ENCODE measurements at regions not wholly inside any gene's neighbourhood (a gene's known extent, or its start where the extent isn't known, plus 50 kb on each side); places are given as distances from the start of the nearest gene placed in this dataset.

GRCh38 chr2:8547284-8548064 lies 134.4 kb upstream of the ID2 start:
- TF ChIP-seq EGR1 (IDR thresholded peaks at IDR 0.05), result no peak
- TF ChIP-seq, protein P1, sequence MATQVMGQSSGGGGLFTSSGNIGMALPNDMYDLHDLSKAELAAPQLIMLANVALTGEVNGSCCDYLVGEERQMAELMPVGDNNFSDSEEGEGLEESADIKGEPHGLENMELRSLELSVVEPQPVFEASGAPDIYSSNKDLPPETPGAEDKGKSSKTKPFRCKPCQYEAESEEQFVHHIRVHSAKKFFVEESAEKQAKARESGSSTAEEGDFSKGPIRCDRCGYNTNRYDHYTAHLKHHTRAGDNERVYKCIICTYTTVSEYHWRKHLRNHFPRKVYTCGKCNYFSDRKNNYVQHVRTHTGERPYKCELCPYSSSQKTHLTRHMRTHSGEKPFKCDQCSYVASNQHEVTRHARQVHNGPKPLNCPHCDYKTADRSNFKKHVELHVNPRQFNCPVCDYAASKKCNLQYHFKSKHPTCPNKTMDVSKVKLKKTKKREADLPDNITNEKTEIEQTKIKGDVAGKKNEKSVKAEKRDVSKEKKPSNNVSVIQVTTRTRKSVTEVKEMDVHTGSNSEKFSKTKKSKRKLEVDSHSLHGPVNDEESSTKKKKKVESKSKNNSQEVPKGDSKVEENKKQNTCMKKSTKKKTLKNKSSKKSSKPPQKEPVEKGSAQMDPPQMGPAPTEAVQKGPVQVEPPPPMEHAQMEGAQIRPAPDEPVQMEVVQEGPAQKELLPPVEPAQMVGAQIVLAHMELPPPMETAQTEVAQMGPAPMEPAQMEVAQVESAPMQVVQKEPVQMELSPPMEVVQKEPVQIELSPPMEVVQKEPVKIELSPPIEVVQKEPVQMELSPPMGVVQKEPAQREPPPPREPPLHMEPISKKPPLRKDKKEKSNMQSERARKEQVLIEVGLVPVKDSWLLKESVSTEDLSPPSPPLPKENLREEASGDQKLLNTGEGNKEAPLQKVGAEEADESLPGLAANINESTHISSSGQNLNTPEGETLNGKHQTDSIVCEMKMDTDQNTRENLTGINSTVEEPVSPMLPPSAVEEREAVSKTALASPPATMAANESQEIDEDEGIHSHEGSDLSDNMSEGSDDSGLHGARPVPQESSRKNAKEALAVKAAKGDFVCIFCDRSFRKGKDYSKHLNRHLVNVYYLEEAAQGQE (IDR thresholded peaks at IDR 0.05; ENCODE audit: low read depth), result no peak
- TF ChIP-seq EP300 (IDR thresholded peaks at IDR 0.05; ENCODE audit: borderline replicate concordance), result no peak
- no peak for TF ChIP-seq YY1 (IDR thresholded peaks at IDR 0.05; ENCODE audit: low read depth)
- no peak for TF ChIP-seq CREB1 (IDR thresholded peaks at IDR 0.05; ENCODE audit: low read depth)
- TF ChIP-seq, protein P2, sequence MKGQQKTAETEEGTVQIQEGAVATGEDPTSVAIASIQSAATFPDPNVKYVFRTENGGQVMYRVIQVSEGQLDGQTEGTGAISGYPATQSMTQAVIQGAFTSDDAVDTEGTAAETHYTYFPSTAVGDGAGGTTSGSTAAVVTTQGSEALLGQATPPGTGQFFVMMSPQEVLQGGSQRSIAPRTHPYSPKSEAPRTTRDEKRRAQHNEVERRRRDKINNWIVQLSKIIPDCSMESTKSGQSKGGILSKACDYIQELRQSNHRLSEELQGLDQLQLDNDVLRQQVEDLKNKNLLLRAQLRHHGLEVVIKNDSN (IDR thresholded peaks at IDR 0.05), result no peak
- TF ChIP-seq RAD21 (IDR thresholded peaks at IDR 0.05; ENCODE audit: low read depth), result no peak
- no peak for TF ChIP-seq NFIC (IDR thresholded peaks at IDR 0.05)
- no peak for TF ChIP-seq MAX (IDR thresholded peaks at IDR 0.05)
- no peak for TF ChIP-seq TCF12 (IDR thresholded peaks at IDR 0.05; ENCODE audit: low read depth)
- no peak for TF ChIP-seq TEAD4 (IDR thresholded peaks at IDR 0.05)
- TF ChIP-seq TAF1 (IDR thresholded peaks at IDR 0.05; ENCODE audit: low read depth), result no peak
- no peak for TF ChIP-seq CEBPB (IDR thresholded peaks at IDR 0.05)
